ENCODE measurements at regions not wholly inside any gene's neighbourhood (a gene's known extent, or its start where the extent isn't known, plus 50 kb on each side); places are given as distances from the start of the nearest gene placed in this dataset.
A peak's percentile ranks its signal among the peaks of the same experiment; 100 is the strongest.

GRCh38 chr16:86747761-86748160 is 169.4 kb downstream of the FOXL1 start:
- no peak for DNase-seq (ENCODE audit: low spot score)

DNA sequence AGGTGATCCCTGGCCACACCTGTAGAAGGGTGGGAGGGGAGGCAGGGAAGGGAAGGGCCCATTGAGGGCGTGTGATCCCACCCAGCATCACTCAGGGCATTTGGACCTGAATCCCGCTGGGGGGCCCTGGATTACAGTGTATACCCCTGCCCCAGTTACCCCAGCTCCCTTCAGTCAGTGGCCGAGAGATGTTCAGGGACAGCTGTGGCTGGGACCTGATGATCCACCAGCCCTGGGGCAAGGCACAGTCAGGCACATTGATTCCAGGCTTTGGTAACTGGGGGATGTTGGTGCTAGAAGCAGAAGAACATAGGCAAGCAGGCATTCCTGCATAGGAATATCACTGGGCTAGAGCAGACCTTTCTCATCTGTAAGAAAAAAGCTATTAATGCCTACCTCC is 170.3 kb downstream of the FOXL1 start:
- no peak for DNase-seq (ENCODE audit: low spot score)

- DNase-seq (ENCODE audit: low spot score), result no peak
Observed at GRCh38 chr16:86751076-86752030, 173.0 kb downstream of the FOXL1 start.

DNA sequence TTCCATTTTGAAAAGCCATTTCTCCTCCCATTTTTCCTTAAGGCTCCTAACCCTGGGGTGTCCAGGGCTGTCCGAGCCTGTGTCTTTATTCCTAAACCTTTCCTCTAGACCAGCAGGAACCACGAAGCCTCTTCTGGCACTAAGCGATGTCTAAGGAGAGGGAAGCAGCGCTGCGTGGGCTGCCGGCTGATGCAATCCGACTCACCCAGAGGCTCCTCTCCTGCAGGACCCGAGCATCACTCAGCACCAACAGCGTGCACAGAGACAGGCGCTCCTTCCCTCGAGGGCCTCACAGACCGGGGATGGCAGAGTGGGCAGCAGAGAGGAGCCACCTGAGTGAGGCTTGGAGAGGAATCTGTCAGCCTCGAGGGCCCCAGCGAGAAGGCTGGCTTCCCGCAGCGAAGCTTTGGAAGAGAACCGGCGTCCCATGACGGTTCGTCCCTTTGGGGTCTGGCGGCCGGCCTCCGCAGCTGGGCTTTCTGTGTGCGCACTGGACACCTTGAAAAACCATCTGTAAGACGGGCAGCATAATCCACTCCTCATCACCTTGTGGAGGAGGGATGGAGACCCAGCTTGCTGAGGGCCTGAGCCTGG is 174.3 kb downstream of the FOXL1 start:
- DNase-seq (ENCODE audit: low spot score), result no peak

DNA sequence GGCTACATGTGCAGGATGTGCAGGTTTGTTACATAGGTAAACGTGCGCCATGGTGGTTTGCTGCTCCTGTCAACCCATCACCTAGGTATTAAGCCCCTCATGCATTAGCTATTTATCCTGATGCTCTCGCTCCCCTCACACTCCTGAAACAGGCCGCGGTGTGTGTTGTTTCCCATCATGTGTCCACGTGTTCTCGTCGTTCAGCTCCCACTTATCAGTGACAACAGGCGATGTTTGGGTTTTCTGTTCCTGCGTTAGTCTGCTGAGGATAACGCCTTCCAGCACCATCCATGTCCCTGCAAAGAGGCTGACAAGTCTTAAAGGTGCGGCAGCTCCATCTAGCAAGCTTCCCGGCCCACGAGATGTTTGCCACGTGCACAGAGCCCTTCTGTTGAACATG is 175.1 kb downstream of the FOXL1 start:
- no peak for DNase-seq (ENCODE audit: low spot score)

GRCh38 chr16:86755571-86756006 is 177.2 kb downstream of the FOXL1 start:
- DNase-seq (ENCODE audit: low spot score), result no peak

GRCh38 chr16:86756882-86757703 is 178.7 kb downstream of the FOXL1 start:
- DNase-seq (ENCODE audit: low spot score), result no peak

DNA sequence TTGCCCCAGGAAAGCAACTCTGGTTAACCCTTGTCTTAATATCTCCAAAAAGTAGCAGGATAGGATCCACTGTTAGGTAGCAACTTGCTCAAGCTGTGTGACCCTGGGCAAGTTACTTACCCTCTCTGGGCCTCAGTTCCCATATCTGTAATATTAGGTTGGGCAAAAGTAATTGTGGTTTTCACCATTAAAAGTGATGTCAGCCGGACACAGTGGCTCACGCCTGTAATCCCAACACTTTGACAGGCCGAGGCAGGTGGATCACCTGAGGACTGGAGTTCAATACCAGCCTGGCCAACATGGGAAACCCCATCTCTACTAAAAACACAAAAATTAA is 179.3 kb downstream of the FOXL1 start:
- no peak for DNase-seq (ENCODE audit: low spot score)

- DNase-seq (ENCODE audit: low spot score), result no peak
Observed at GRCh38 chr16:86758932-86759331, 180.6 kb downstream of the FOXL1 start.

GRCh38 chr16:86761111-86762031 is 183.0 kb downstream of the FOXL1 start:
- DNase-seq (ENCODE audit: low spot score), result peak; percentile 41

GRCh38 chr16:86762095-86762494 is 183.7 kb downstream of the FOXL1 start:
- no peak for DNase-seq (ENCODE audit: low spot score)

GRCh38 chr16:86763819-86764218 is 185.5 kb downstream of the FOXL1 start:
- no peak for DNase-seq (ENCODE audit: low spot score)

DNA sequence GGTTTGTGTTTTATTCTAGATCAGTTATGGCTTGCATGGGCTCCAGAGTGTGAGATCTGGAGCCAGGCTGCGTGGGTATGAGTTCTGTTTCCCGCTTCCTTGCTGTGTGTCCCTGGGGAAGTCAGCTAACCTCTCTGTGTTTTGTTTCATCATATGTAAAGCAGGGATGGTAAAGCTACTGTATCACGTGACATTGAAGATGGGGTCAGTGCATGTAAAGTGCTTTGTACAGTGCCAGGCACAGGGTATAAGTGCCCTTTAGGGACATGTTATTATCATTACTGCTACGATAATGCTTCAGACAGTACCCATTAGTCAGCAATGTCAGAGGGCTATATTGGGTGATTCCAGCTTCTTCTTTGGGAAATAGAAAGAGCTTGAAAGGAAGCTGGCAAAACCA is 186.2 kb downstream of the FOXL1 start:
- no peak for DNase-seq (ENCODE audit: low spot score)

- DNase-seq (ENCODE audit: low spot score), result no peak
Observed at GRCh38 chr16:86765389-86766026, 187.2 kb downstream of the FOXL1 start.

DNA sequence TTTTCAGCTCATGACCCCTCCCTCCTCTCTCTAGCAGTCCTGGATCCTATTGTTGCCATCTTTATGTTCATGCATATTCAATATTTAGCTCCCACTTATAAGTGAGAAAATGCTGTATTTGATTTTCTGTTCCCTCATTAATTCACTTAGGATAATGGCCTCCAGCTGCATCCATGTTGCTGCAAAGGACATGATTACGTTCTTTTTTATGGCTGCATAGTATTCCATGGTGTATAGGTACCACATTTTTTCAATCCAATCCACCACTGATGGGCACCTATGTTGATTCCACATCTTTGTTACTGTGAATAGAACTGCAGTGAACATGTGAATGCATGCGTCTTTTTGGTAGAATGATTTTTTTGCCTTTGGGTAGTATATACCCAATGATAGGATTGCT is 188.4 kb downstream of the FOXL1 start:
- no peak for DNase-seq (ENCODE audit: low spot score)

GRCh38 chr16:86768228-86768791 is 190.0 kb downstream of the FOXL1 start:
- no peak for DNase-seq (ENCODE audit: low spot score)

- peak; percentile 25 for DNase-seq (ENCODE audit: low spot score)
Observed at GRCh38 chr16:86768999-86769398, 190.7 kb downstream of the FOXL1 start.

DNA sequence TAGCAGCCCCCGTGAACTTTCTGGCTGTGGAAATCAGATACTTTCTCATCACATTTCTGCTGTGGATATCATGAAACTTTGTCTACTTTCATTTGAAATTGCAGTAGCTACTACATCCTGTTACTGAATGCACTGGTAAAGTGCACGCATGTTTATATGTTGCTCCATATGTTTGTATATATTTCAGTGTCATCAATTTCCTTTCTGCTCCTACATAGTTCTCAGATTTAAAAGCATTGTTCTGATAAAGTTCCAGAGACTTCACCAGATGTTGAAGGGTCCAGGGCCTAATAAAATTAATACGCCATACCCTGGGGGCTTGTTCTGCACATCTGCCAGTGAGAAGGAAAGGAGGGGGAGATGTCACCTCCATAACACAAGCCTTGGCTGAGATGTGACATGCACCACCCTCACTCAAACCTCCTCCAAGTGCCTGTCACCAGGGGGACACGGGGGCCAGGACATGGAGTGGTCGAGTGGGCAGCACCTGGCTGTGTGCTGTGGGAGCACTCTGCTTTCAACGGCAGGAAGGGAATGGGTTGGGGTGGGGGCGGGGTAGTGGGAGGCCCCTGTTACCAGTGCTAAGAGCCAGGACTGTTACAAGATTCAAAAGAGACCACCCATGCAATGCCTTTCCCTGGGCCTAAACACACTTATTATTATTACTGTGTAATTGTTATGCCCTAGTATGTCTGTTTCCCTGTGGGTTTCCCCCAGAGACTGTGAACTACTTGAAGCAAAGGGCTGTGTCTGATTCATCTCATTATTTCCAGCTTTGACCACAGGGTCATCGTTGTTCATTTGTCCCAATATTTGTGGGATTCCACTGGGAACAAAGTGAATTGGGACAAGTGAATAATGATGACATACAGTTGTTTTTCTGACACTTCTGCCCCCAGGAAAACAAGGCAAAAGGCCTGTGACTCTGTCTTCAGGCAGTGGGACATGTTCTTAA is 193.4 kb downstream of the FOXL1 start:
- no peak for DNase-seq (ENCODE audit: low spot score)

DNA sequence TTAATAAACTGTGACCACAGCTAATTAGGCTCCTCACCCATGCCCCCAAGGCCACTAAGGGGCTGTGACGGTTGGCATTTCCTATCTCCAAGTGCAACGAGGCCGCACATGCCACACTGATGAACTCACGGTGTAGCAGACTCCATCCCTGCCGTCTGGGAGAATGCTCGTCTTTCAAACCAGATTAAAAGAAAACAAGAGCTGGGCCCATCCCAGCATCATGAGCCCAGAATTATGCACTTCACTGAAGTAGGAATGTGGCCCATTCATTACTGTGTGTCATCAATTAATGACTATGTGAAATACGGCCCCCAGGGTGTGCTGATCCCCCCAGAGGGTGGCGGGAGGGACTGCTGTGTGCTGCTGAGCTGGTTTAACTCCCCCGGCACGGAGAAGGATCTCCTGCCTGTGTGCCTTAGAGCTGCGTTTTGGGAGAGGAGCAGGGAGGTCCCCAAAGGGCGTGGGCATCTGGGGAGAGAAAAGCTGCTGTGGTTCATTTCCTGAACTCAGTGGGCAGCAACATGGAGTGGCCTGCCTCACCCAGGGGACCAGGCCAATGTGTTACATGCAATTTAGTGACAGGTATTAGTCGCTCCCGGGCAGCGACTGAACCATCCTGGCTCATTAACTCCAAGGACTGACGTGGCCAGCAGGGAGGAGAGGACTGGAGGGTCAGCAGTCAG is 194.5 kb downstream of the FOXL1 start:
- DNase-seq (ENCODE audit: low spot score), result no peak

Measured in LoVo (cell line).